CD14-positive monocyte (primary cell): ENCODE measurements at regions not wholly inside any gene's neighbourhood (a gene's known extent, or its start where the extent isn't known, plus 50 kb on each side); places are given as distances from the start of the nearest gene placed in this dataset.

Source experiments
- DNase-seq, 3 donors: peaks; one replicate each; pipeline ENCODE4 v3.0.0-alpha.2; 2011 to 2022
- H2AFZ ChIP-seq: 2 replicates; pipeline ENCODE4 v1.6.0; 2012; ENCODE audit warnings: mild to moderate bottlenecking, low read depth, low read length, inconsistent platforms; ENCODE audit not compliant: insufficient read depth, poor library complexity, severe bottlenecking
- H3K27ac ChIP-seq, 2 donors: 1 replicate in 1 of 2; 2 replicates in 1 of 2; pipeline ENCODE4 v1.5.1; 2012 to 2013; ENCODE audit warnings: low read length in 2 of 2, control low read depth in 1 of 2, inconsistent platforms in 1 of 2, low read depth in 1 of 2, mild to moderate bottlenecking in 1 of 2
- H3K27me3 ChIP-seq, 2 donors: one replicate each; pipeline versions ENCODE4 v1.6.0 to v1.6.1; 2011 to 2013; ENCODE audit warnings: low read length in 2 of 2; ENCODE audit not compliant: control insufficient read depth in 2 of 2, insufficient read depth in 2 of 2
- H3K36me3 ChIP-seq, 2 donors: replicated peaks in 1 of 2; 1 replicate in 1 of 2; 2 replicates in 1 of 2; pipeline versions ENCODE4 v1.5.1 to v1.6.1; 2012 to 2013; ENCODE audit warnings: low read length in 2 of 2, control low read depth in 1 of 2, inconsistent platforms in 1 of 2, mild to moderate bottlenecking in 1 of 2; ENCODE audit not compliant: insufficient read depth in 2 of 2, control insufficient read depth in 1 of 2
- H3K4me1 ChIP-seq, 2 donors: 1 replicate in 1 of 2; 2 replicates in 1 of 2; pipeline versions ENCODE4 v1.5.1 to v1.6.1; 2012 to 2013; ENCODE audit warnings: low read length in 2 of 2, control low read depth in 1 of 2, inconsistent platforms in 1 of 2, mild to moderate bottlenecking in 1 of 2, moderate library complexity in 1 of 2; ENCODE audit not compliant: insufficient read depth in 2 of 2, control insufficient read depth in 1 of 2
- H3K4me2 ChIP-seq: replicated peaks from 2 replicates; pipeline ENCODE3; 2012; ENCODE audit warnings: low read length, moderate library complexity, mild to moderate bottlenecking; ENCODE audit not compliant: poor library complexity, severe bottlenecking; ENCODE audit errors: extremely low read depth
- H3K4me3 ChIP-seq, 3 experiments: fragments of 200-600 bp in 1 of 3; sonication (generic) in 1 of 3; replicated peaks in 1 of 3; 1 replicate in 2 of 3; 2 replicates in 1 of 3; pipeline ENCODE4 v1.5.1; 2011 to 2013; ENCODE audit warnings: low read length in 3 of 3, mild to moderate bottlenecking in 3 of 3, control low read depth in 2 of 3, low read depth in 2 of 3, inconsistent platforms in 1 of 3, moderate library complexity in 1 of 3
- H3K79me2 ChIP-seq: 2 replicates; pipeline ENCODE4 v1.6.0; 2012; ENCODE audit warnings: mild to moderate bottlenecking, control low read depth, inconsistent platforms, low read length, moderate library complexity; ENCODE audit not compliant: insufficient read depth
- H3K9ac ChIP-seq: 2 replicates; pipeline ENCODE4 v1.6.0; 2017; ENCODE audit warnings: low read length, mild to moderate bottlenecking; ENCODE audit not compliant: insufficient read depth, poor library complexity, severe bottlenecking
- H3K9me3 ChIP-seq, 2 donors: replicated peaks in 1 of 2; 1 replicate in 1 of 2; 2 replicates in 1 of 2; pipeline versions ENCODE4 v1.5.1 to v1.6.1; 2012 to 2013; ENCODE audit warnings: low read length in 2 of 2, control low read depth in 1 of 2; ENCODE audit not compliant: control insufficient read depth in 1 of 2, insufficient read depth in 1 of 2
- H4K20me1 ChIP-seq: 2 replicates; pipeline ENCODE4 v1.6.0; 2012; ENCODE audit warnings: mild to moderate bottlenecking, low read length, control low read depth, moderate library complexity; ENCODE audit not compliant: insufficient read depth
- H3K27ac Mint-ChIP-seq, 7 donors: one replicate each; pipeline ENCODE4 v1.8.0; 2020; ENCODE audit warnings: mild to moderate bottlenecking in 7 of 7, mixed read lengths in 7 of 7, moderate library complexity in 6 of 7, inconsistent platforms in 2 of 7
- H3K27me3 Mint-ChIP-seq, 3 donors: one replicate each; pipeline ENCODE4 v1.8.0; 2021 to 2022; ENCODE audit warnings: low read depth in 3 of 3, mild to moderate bottlenecking in 3 of 3, mixed read lengths in 3 of 3, moderate library complexity in 3 of 3, inconsistent platforms in 1 of 3
- H3K36me3 Mint-ChIP-seq, 2 donors: one replicate each; pipeline ENCODE4 v1.8.0; 2020; ENCODE audit warnings: mixed read lengths in 2 of 2, inconsistent platforms in 1 of 2, mild to moderate bottlenecking in 1 of 2
- H3K4me1 Mint-ChIP-seq: one replicate; pipeline ENCODE4 v1.8.0; 2020; ENCODE audit warnings: mild to moderate bottlenecking, mixed read lengths
- H3K4me3 Mint-ChIP-seq, 2 donors: one replicate each; pipeline ENCODE4 v1.8.0; 2020; ENCODE audit warnings: mild to moderate bottlenecking in 2 of 2, mixed read lengths in 2 of 2, moderate library complexity in 1 of 2
- H3K9me3 Mint-ChIP-seq, 7 donors: one replicate each; pipeline ENCODE4 v1.8.0; 2020 to 2022; ENCODE audit warnings: mixed read lengths in 7 of 7, mild to moderate bottlenecking in 6 of 7, moderate library complexity in 6 of 7, inconsistent platforms in 2 of 7
- CTCF ChIP-seq: fragments of 200-600 bp; IDR thresholded peaks from one replicate; pipeline ENCODE4 v1.8.0; 2022; ENCODE audit warnings: antibody characterized with exemption, mild to moderate bottlenecking
- WGBS: methylation state at CpG from one replicate; pipeline ENCODE4 v1.1.5; 2013; ENCODE audit warnings: missing lambda C conversion rate; ENCODE audit not compliant: insufficient coverage; 5-methylcytosine and 5-hydroxymethylcytosine counted together
- intact Hi-C, 2 donors: fragments of 100-400 bp; cut with micrococcal nuclease; formaldehyde crosslinking; loops; one replicate each; pipeline versions ENCODE4 v1.15.0 to v1.15.1; 2023

- no peak overlapping the region for H3K9ac ChIP-seq
- intact Hi-C loops, result no loop called here
- TF ChIP-seq CTCF, result no peak
- Mint-ChIP-seq H3K4me1 (no peaks in the 10 kb centered on the region), H3K36me3 (no peaks in the 10 kb centered on the region), H3K4me3 (no peak overlapping the region), H3K9me3 (peaks cover 3 to 21% (median 7%) of the 10 kb centered on the region in 7 donors), H3K27ac (no peak overlapping the region), H3K27me3 (peaks cover 0 to 2% (median 1%) of the 10 kb centered on the region in 3 donors)
- peaks cover 0 to 8% of the 10 kb centered on the region in 2 donors for H3K9me3 ChIP-seq
- H3K27me3 ChIP-seq, result no peaks in the 10 kb centered on the region
- no peaks in the 10 kb centered on the region for H4K20me1 ChIP-seq
- no peak overlapping the region for H3K4me2 ChIP-seq
- H3K4me3 ChIP-seq, result no peak overlapping the region
- H2AFZ ChIP-seq, result no peak overlapping the region
- H3K36me3 ChIP-seq, result no peaks in the 10 kb centered on the region
- no peaks in the 10 kb centered on the region for H3K4me1 ChIP-seq
- no peak for DNase-seq
- WGBS, result 87% methylated on average over 3 of the region's 3 CpGs
- no peaks in the 10 kb centered on the region for H3K79me2 ChIP-seq
- H3K27ac ChIP-seq, result no peak overlapping the region
Measured at GRCh38 chr19:28932446-28932845, 280.5 kb downstream of the UQCRFS1 start.

- H3K9me3 Mint-ChIP-seq, result peaks cover 3 to 17% (median 6%) of the 10 kb centered on the region in 7 donors
- no peak overlapping the region for H3K4me3 Mint-ChIP-seq
- no peaks in the 10 kb centered on the region for H4K20me1 ChIP-seq
- no peak overlapping the region for H3K4me2 ChIP-seq
- no peak overlapping the region for H3K27ac ChIP-seq
- no peaks in the 10 kb centered on the region for H3K27me3 ChIP-seq
- H3K4me1 Mint-ChIP-seq, result no peaks in the 10 kb centered on the region
- H3K9ac ChIP-seq, result no peak overlapping the region
- H3K4me1 ChIP-seq, result no peaks in the 10 kb centered on the region
- no CpG with 5 or more reads among the region's 3 CpGs for WGBS
- no peak overlapping the region for H3K27ac Mint-ChIP-seq
- H3K9me3 ChIP-seq, result peaks cover 0 to 6% of the 10 kb centered on the region in 2 donors
- TF ChIP-seq CTCF, result no peak
- no peak overlapping the region for H3K4me3 ChIP-seq
- no peaks in the 10 kb centered on the region for H3K36me3 ChIP-seq
- peaks cover 0 to 1% (median 0%) of the 10 kb centered on the region in 3 donors for H3K27me3 Mint-ChIP-seq
- H3K36me3 Mint-ChIP-seq, result no peaks in the 10 kb centered on the region
- no peak overlapping the region for H2AFZ ChIP-seq
- intact Hi-C loops, result no loop called here
- no peaks in the 10 kb centered on the region for H3K79me2 ChIP-seq
- no peak for DNase-seq
Measured at GRCh38 chr19:28929006-28929405, 283.9 kb downstream of the UQCRFS1 start.
